OCI-LY7 (cell line): ENCODE measurements at regions not wholly inside any gene's neighbourhood (a gene's known extent, or its start where the extent isn't known, plus 50 kb on each side); places are given as distances from the start of the nearest gene placed in this dataset.

Experiments
- EZH2phosphoT487 ChIP-seq: fragments of 200-600 bp; sonication (generic); IDR thresholded peaks from 2 replicates; pipeline ENCODE4 v1.6.1; 2018; ENCODE audit warnings: low read depth, borderline replicate concordance, mild to moderate bottlenecking, mixed run types, antibody characterized with exemption, low read length, moderate library complexity, mixed read lengths
- TF ChIP-seq, protein P1 (sequence below): fragments of 200-600 bp; sonication (generic); conservative IDR thresholded peaks from 2 replicates; pipeline ENCODE4 v1.5.1; 2014; ENCODE audit warnings: mild to moderate bottlenecking, antibody characterized with exemption, low read length, moderate library complexity, mixed read lengths

DNA sequence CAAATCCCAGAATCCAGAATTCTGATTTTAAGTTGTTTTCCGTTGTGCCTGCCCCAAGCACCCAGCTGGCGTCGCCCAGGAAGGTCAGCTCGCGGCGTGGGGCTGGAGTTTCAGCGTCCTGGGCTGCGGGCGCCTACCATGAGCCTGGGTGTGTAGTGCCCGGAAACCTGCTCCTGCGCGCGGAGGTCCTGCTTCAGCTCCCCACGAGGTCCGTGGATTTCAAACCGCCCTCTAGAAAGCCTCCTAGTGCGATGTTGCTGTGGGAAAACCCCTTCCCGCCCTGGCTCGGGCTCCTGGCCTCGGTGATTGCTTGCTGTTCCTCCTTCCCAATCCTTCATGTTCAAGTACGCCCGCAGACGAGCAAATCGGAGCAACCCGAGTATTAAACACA, 51.3 kb upstream of the NRN1 start:
- TF ChIP-seq, protein P1, sequence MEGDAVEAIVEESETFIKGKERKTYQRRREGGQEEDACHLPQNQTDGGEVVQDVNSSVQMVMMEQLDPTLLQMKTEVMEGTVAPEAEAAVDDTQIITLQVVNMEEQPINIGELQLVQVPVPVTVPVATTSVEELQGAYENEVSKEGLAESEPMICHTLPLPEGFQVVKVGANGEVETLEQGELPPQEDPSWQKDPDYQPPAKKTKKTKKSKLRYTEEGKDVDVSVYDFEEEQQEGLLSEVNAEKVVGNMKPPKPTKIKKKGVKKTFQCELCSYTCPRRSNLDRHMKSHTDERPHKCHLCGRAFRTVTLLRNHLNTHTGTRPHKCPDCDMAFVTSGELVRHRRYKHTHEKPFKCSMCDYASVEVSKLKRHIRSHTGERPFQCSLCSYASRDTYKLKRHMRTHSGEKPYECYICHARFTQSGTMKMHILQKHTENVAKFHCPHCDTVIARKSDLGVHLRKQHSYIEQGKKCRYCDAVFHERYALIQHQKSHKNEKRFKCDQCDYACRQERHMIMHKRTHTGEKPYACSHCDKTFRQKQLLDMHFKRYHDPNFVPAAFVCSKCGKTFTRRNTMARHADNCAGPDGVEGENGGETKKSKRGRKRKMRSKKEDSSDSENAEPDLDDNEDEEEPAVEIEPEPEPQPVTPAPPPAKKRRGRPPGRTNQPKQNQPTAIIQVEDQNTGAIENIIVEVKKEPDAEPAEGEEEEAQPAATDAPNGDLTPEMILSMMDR: no peak
- no peak for TF ChIP-seq EZH2phosphoT487
